B cell (primary cell): ENCODE measurements at regions not wholly inside any gene's neighbourhood (a gene's known extent, or its start where the extent isn't known, plus 50 kb on each side); places are given as distances from the start of the nearest gene placed in this dataset.

Experiments used
- ATAC-seq: fragments of 200-7000 bp; cut with Tn5 transposase; one replicate; pipeline ENCODE4 v1.10.0; 2021; ENCODE audit warnings: low read depth, mild to moderate bottlenecking, moderate number of reproducible peaks, moderate library complexity
- CTCF ChIA-PET: fragments of 350-600 bp; sonication (Branson Sonifier 250); formaldehyde crosslinking; loops from one replicate; lab custom pipeline; 2021; ENCODE audit warnings: antibody characterized with exemption, inconsistent platforms; lab: Charles Lee
- POLR2A ChIA-PET: fragments of 350-600 bp; sonication (Branson Sonifier 250); formaldehyde crosslinking; loops from one replicate; lab custom pipeline; 2021; ENCODE audit warnings: antibody characterized with exemption; lab: Charles Lee
- DNase-seq: peaks from one replicate; pipeline ENCODE4 v3.0.0; 2013
- H2AFZ ChIP-seq: 2 replicates; pipeline ENCODE4 v1.6.1; 2012; ENCODE audit warnings: mild to moderate bottlenecking, low read depth, low read length; ENCODE audit not compliant: insufficient read depth, poor library complexity, severe bottlenecking
- H3K27ac ChIP-seq, 2 donors: 1 replicate in 1 of 2; 2 replicates in 1 of 2; pipeline ENCODE4 v1.5.1; 2012 to 2013; ENCODE audit warnings: low read length in 2 of 2, mild to moderate bottlenecking in 2 of 2, moderate library complexity in 1 of 2
- H3K27me3 ChIP-seq, 4 experiments: fragments of 200-600 bp in 1 of 4; sonication (generic) in 1 of 4; replicated peaks in 1 of 4; 1 replicate in 2 of 4; 2 replicates in 2 of 4; pipeline versions ENCODE4 v1.6.1 to v1.7.0; 2013 to 2016; ENCODE audit warnings: low read length in 3 of 4, mild to moderate bottlenecking in 2 of 4, mixed read lengths in 1 of 4, moderate library complexity in 1 of 4; ENCODE audit not compliant: insufficient read depth in 4 of 4, control insufficient read depth in 3 of 4; ENCODE audit errors: control extremely low read depth in 1 of 4
- H3K36me3 ChIP-seq, 2 experiments: replicated peaks in 1 of 2; 1 replicate in 1 of 2; 2 replicates in 1 of 2; pipeline versions ENCODE4 v1.6.1 to v1.7.1; 2013; ENCODE audit warnings: low read length in 1 of 2; ENCODE audit not compliant: insufficient read depth in 2 of 2, control insufficient read depth in 1 of 2; ENCODE audit errors: control extremely low read depth in 1 of 2, extremely low read depth in 1 of 2
- H3K4me1 ChIP-seq, 2 donors: fragments of 200-600 bp in 1 of 2; sonication (generic) in 1 of 2; 1 replicate in 1 of 2; 2 replicates in 1 of 2; pipeline versions ENCODE4 v1.5.1 to v1.6.1; 2013 to 2017; ENCODE audit warnings: low read length in 2 of 2; ENCODE audit not compliant: control insufficient read depth in 2 of 2, insufficient read depth in 2 of 2
- H3K4me2 ChIP-seq: replicated peaks from 2 replicates; pipeline ENCODE3; 2012; ENCODE audit warnings: mild to moderate bottlenecking, low read depth, low read length; ENCODE audit not compliant: poor library complexity, severe bottlenecking
- H3K4me3 ChIP-seq, 5 experiments: fragments of 200-600 bp in 1 of 5; sonication (generic) in 1 of 5; 1 replicate in 3 of 5; 2 replicates in 2 of 5; pipeline versions ENCODE4 v1.5.1 to v1.7.0; 2011 to 2016; ENCODE audit warnings: low read length in 4 of 5, mild to moderate bottlenecking in 4 of 5, low read depth in 2 of 5, control low read depth in 1 of 5, moderate library complexity in 1 of 5; ENCODE audit not compliant: insufficient read depth in 1 of 5; ENCODE audit errors: control extremely low read depth in 1 of 5, extremely low read depth in 1 of 5
- H3K79me2 ChIP-seq: fragments of 200-600 bp; sonication (generic); one replicate; pipeline ENCODE4 v1.6.0; 2016; ENCODE audit warnings: low read length; ENCODE audit not compliant: control insufficient read depth, insufficient read depth
- H3K9ac ChIP-seq: fragments of 200-600 bp; sonication (generic); 2 replicates; pipeline ENCODE4 v1.6.1; 2017; ENCODE audit warnings: mild to moderate bottlenecking, low read length, moderate library complexity
- H3K9me3 ChIP-seq, 3 donors: one replicate each; pipeline versions ENCODE4 v1.6.1 to v1.7.1; 2013; ENCODE audit warnings: low read length in 2 of 3; ENCODE audit not compliant: control insufficient read depth in 2 of 3, insufficient read depth in 1 of 3; ENCODE audit errors: control extremely low read depth in 1 of 3
- H4K20me1 ChIP-seq: 2 replicates; pipeline ENCODE4 v1.6.0; 2012; ENCODE audit warnings: mild to moderate bottlenecking, low read length; ENCODE audit not compliant: insufficient read depth, control insufficient read depth, poor library complexity, severe bottlenecking
- H3K27ac Mint-ChIP-seq: one replicate; pipeline ENCODE4 v1.8.0; 2021; ENCODE audit warnings: mixed read lengths
- H3K27me3 Mint-ChIP-seq: one replicate; pipeline ENCODE4 v1.8.0; 2021; ENCODE audit warnings: mixed read lengths
- H3K4me1 Mint-ChIP-seq: one replicate; pipeline ENCODE4 v1.8.0; 2021; ENCODE audit warnings: mixed read lengths
- H3K4me3 Mint-ChIP-seq: one replicate; pipeline ENCODE4 v1.8.0; 2021; ENCODE audit warnings: mixed read lengths
- H3K9me3 Mint-ChIP-seq: one replicate; pipeline ENCODE4 v1.8.0; 2022; ENCODE audit warnings: mixed read lengths; ENCODE audit not compliant: insufficient read depth
- CTCF ChIP-seq: fragments of 200-600 bp; IDR thresholded peaks from one replicate; pipeline ENCODE4 v1.8.0; 2022; ENCODE audit warnings: antibody characterized with exemption, mild to moderate bottlenecking
- EZH2 ChIP-seq: IDR thresholded peaks from 2 replicates; pipeline ENCODE4 v1.6.1; 2012; ENCODE audit warnings: borderline replicate concordance, low read depth, mild to moderate bottlenecking, moderate library complexity, low read length; ENCODE audit not compliant: insufficient read depth, poor library complexity, severe bottlenecking
- WGBS: methylation state at CpG from one replicate; pipeline ENCODE4 v1.1.5; 2013; ENCODE audit warnings: missing lambda C conversion rate; ENCODE audit not compliant: insufficient coverage; 5-methylcytosine and 5-hydroxymethylcytosine counted together
- intact Hi-C: fragments of 100-400 bp; cut with micrococcal nuclease; formaldehyde crosslinking; loops from one replicate; pipeline ENCODE4 v1.10.0; 2022

GRCh38 chr6:139565591-139565990 is 191.1 kb upstream of the CITED2 start:
- POLR2A ChIA-PET: no interaction called here

DNA sequence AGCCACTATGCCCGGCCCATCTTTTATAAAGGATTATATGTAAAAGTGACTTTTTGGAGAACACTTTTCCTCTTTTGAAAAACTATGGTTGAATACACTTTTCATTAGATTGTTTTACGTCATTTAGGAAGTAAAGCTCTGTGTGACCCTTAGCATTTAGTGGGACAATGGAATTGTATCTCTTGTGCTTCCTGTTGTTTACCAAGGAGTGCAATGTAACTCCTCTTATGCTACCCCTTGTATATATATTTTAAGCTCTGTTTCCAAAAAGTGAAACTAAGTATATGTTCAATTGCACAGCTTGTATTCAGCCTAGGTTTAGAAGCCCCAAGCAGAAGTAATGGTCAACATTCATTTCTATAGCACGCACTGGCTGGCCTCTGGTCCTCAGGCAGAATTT is 183.1 kb upstream of the CITED2 start:
- no peak overlapping the region for H3K4me3 Mint-ChIP-seq
- intact Hi-C loops: no loop called here
- ATAC-seq (no peak), DNase-seq (no peak)
- WGBS: no CpG with 5 or more reads among the region's 3 CpGs
- Histone ChIP-seq H3K4me1 (no peaks in the 10 kb centered on the region), H3K36me3 (no peaks in the 10 kb centered on the region), H3K79me2 (no peaks in the 10 kb centered on the region), H3K9me3 (no peaks in the 10 kb centered on the region), H3K27ac (no peak overlapping the region), H2AFZ (no peak overlapping the region), H3K4me2 (no peak overlapping the region), H3K4me3 (no peak overlapping the region), H4K20me1 (no peaks in the 10 kb centered on the region), H3K27me3 (no peaks in the 10 kb centered on the region), H3K9ac (no peak overlapping the region)
- H3K4me1 Mint-ChIP-seq: no peaks in the 10 kb centered on the region
- no peaks in the 10 kb centered on the region for H3K9me3 Mint-ChIP-seq
- no peak overlapping the region for H3K27ac Mint-ChIP-seq
- POLR2A ChIA-PET: interaction anchor here (0.7 kb wide), 1 partner anchor 1656 kb away, joined by 6 read pairs; no protein-coding TSS in a partner anchor
- no peaks in the 10 kb centered on the region for H3K27me3 Mint-ChIP-seq
- CTCF ChIA-PET: interaction anchor here (0.6 kb wide), 1 partner anchor 174 kb away, joined by 3 read pairs; no protein-coding TSS in a partner anchor
- TF ChIP-seq EZH2 (no peak), CTCF (no peak)

More at GRCh38 chr6:139565591-139565990, 191.1 kb upstream of the CITED2 start:
- no peaks in the 10 kb centered on the region for H3K27me3 ChIP-seq
- ATAC-seq (no peak), DNase-seq (no peak)
- Mint-ChIP-seq H3K9me3 (no peaks in the 10 kb centered on the region), H3K27me3 (no peaks in the 10 kb centered on the region), H3K4me3 (no peak overlapping the region), H3K4me1 (no peaks in the 10 kb centered on the region), H3K27ac (no peak overlapping the region)
- WGBS: 0% methylated on average over 1 of the region's 1 CpG
- H3K4me1 ChIP-seq: no peaks in the 10 kb centered on the region
- H3K9ac ChIP-seq: no peak overlapping the region
- intact Hi-C loops: no loop called here
- no peaks in the 10 kb centered on the region for H4K20me1 ChIP-seq
- H3K4me2 ChIP-seq: no peak overlapping the region
- no peaks in the 10 kb centered on the region for H3K9me3 ChIP-seq
- no peaks in the 10 kb centered on the region for H3K79me2 ChIP-seq
- CTCF ChIA-PET: no interaction called here
- H3K27ac ChIP-seq: no peak overlapping the region
- no peak overlapping the region for H3K4me3 ChIP-seq
- TF ChIP-seq EZH2: no peak
- H2AFZ ChIP-seq: no peak overlapping the region
- H3K36me3 ChIP-seq: no peaks in the 10 kb centered on the region
